Stimulated activated naive CD8-positive, alpha-beta T cell treated with anti-CD3 and anti-CD28 coated beads, Interleukin-15, Interleukin-2, amounts not matched to agents 100 U/mL and 50 U/mL, for 24 hours (primary cell): ENCODE measurements at regions not wholly inside any gene's neighbourhood (a gene's known extent, or its start where the extent isn't known, plus 50 kb on each side); places are given as distances from the start of the nearest gene placed in this dataset.

Experiments
- ATAC-seq: fragments of 150-1000 bp; cut with Tn5 transposase; one replicate; pipeline ENCODE4 v1.10.0; 2021
- DNase-seq: peaks from one replicate; pipeline ENCODE4 v3.0.0; 2021

GRCh38 chr3:24937228-24937627, 442.6 kb upstream of the THRB start:
- DNase-seq = no peak
- ATAC-seq = no peak

- no peak for DNase-seq
- no peak for ATAC-seq
Observed at GRCh38 chr3:24937780-24938179, 443.1 kb upstream of the THRB start.

GRCh38 chr3:24943961-24944360, 449.3 kb upstream of the THRB start:
- DNase-seq (no peak), ATAC-seq (no peak)

- no peak for ATAC-seq
Observed at GRCh38 chr3:24944805-24945520, 450.3 kb upstream of the THRB start.

GRCh38 chr3:24945563-24945962, 450.9 kb upstream of the THRB start:
- DNase-seq = no peak
- ATAC-seq = no peak

More at GRCh38 chr3:24944805-24945520, 450.3 kb upstream of the THRB start:
- DNase-seq = no peak

GRCh38 chr3:24947103-24947502, 452.5 kb upstream of the THRB start:
- ATAC-seq = no peak

GRCh38 chr3:24951180-24951579, 456.5 kb upstream of the THRB start:
- DNase-seq (no peak), ATAC-seq (no peak)

More at GRCh38 chr3:24947103-24947502, 452.5 kb upstream of the THRB start:
- no peak for DNase-seq

GRCh38 chr3:24952388-24952787, 457.7 kb upstream of the THRB start:
- ATAC-seq = no peak
- DNase-seq = no peak

GRCh38 chr3:24953060-24953771, 458.6 kb upstream of the THRB start:
- ATAC-seq = no peak
- DNase-seq = no peak

- no peak for DNase-seq
- no peak for ATAC-seq
Observed at GRCh38 chr3:24956613-24957012, 462.0 kb upstream of the THRB start.

GRCh38 chr3:24958271-24958670, 463.6 kb upstream of the THRB start:
- DNase-seq (no peak), ATAC-seq (no peak)

GRCh38 chr3:24958910-24959447, 464.3 kb upstream of the THRB start:
- DNase-seq (no peak), ATAC-seq (no peak)

GRCh38 chr3:24963762-24964625, 464.1 kb upstream of the RARB start:
- ATAC-seq (no peak), DNase-seq (no peak)

- ATAC-seq = no peak
- DNase-seq = no peak
Observed at GRCh38 chr3:24965706-24966385, 462.2 kb upstream of the RARB start.

GRCh38 chr3:24968036-24968435, 460.0 kb upstream of the RARB start:
- ATAC-seq = no peak
- DNase-seq = no peak

GRCh38 chr3:24972491-24972890, 455.6 kb upstream of the RARB start:
- DNase-seq (no peak), ATAC-seq (no peak)

GRCh38 chr3:24981309-24981708, 446.8 kb upstream of the RARB start:
- DNase-seq = no peak
- ATAC-seq = no peak

GRCh38 chr3:24981924-24982323, 446.1 kb upstream of the RARB start:
- no peak for ATAC-seq

GRCh38 chr3:24985668-24986067, 442.4 kb upstream of the RARB start:
- ATAC-seq (no peak), DNase-seq (no peak)

More at GRCh38 chr3:24981924-24982323, 446.1 kb upstream of the RARB start:
- DNase-seq = no peak

- DNase-seq (no peak), ATAC-seq (no peak)
Observed at GRCh38 chr3:24986612-24987011, 441.5 kb upstream of the RARB start.

- no peak for ATAC-seq
- no peak for DNase-seq
Observed at GRCh38 chr3:24999357-24999756, 428.7 kb upstream of the RARB start.
